ENCODE measurements at regions not wholly inside any gene's neighbourhood (a gene's known extent, or its start where the extent isn't known, plus 50 kb on each side); places are given as distances from the start of the nearest gene placed in this dataset.

GRCh38 chr2:234754126-234754525, 197.7 kb upstream of the SH3BP4 start:
- Histone ChIP-seq H3K9ac (ENCODE audit: extremely low read depth, insufficient read length, low read length) (no peak overlapping the region), H2BK5ac (ENCODE audit: insufficient read length, low read length) (no peak overlapping the region), H3K4me1 (ENCODE audit: insufficient read depth, low read length) (no peaks in the 10 kb centered on the region), H3K14ac (ENCODE audit: insufficient read depth, low read length) (no peak overlapping the region), H3K56ac (ENCODE audit: insufficient read length, low read depth, low read length) (no peak overlapping the region), H3T11ph (ENCODE audit: low read length) (no peak overlapping the region), H4K91ac (ENCODE audit: insufficient read length, low read depth, low read length) (no peak overlapping the region), H2AK5ac (ENCODE audit: insufficient read length, low read length) (no peak overlapping the region), H2BK20ac (ENCODE audit: low read depth, low read length, poor library complexity, severe bottlenecking) (no peak overlapping the region), H3K27ac (ENCODE audit: insufficient read length, low read depth, low read length) (no peak overlapping the region), H4K20me1 (ENCODE audit: control insufficient read depth, insufficient read depth, insufficient read length) (no peaks in the 10 kb centered on the region), H3K18ac (ENCODE audit: insufficient read length, low read depth, low read length) (no peak overlapping the region), H3K79me2 (ENCODE audit: insufficient read depth, low read length) (no peaks in the 10 kb centered on the region), H3K9me3 (ENCODE audit: control insufficient read depth, low read depth, low read length) (no peaks in the 10 kb centered on the region), H2BK12ac (ENCODE audit: insufficient read length, low read depth, low read length) (no peak overlapping the region), H3K79me1 (ENCODE audit: insufficient read depth, low read depth, low read length, poor library complexity, severe bottlenecking) (no peaks in the 10 kb centered on the region), H2BK15ac (ENCODE audit: low read depth, low read length) (no peak overlapping the region), H3K27me3 (ENCODE audit: insufficient read depth, low read length) (no peaks in the 10 kb centered on the region), H2AFZ (ENCODE audit: low read length) (no peak overlapping the region), H3K4me2 (ENCODE audit: insufficient read depth, insufficient read length, low read length) (no peak overlapping the region), H2BK120ac (ENCODE audit: low read depth, low read length, poor library complexity, severe bottlenecking) (no peak overlapping the region), H3K4ac (ENCODE audit: low read depth, low read length) (no peak overlapping the region), H4K5ac (ENCODE audit: insufficient read length, low read depth, low read length) (no peak overlapping the region), H4K8ac (replicated peaks; ENCODE audit: insufficient read length, low read depth, low read length) (no peak overlapping the region), H3K23ac (ENCODE audit: insufficient read length, low read depth, low read length) (no peak overlapping the region), H3K23me2 (ENCODE audit: insufficient read length, low read depth, low read length, poor library complexity, severe bottlenecking) (peaks cover 2% of the 10 kb centered on the region)
- no peak overlapping the region for H3K4me3 Mint-ChIP-seq
- WGBS (ENCODE audit: extremely low coverage, insufficient read length, low lambda C conversion rate): no CpG with 5 or more reads among the region's 8 CpGs
- peaks cover 4 to 8% of the 10 kb centered on the region in 2 experiments for H3K4me1 Mint-ChIP-seq
- peaks cover 0 to 6% of the 10 kb centered on the region in 2 experiments; a peak in 1 of 5 replicates for H3K9me3 Mint-ChIP-seq
- no peak for TF ChIP-seq CTCF (conservative IDR thresholded peaks at IDR 0.05)
- H3K27me3 Mint-ChIP-seq (ENCODE audit: low read depth): peaks cover 1% of the 10 kb centered on the region; the same call in 1 of the 2 replicates
- H3K27ac Mint-ChIP-seq: no peak overlapping the region
- H3K36me3 Mint-ChIP-seq (ENCODE audit: insufficient read depth in 1 of 3, low read depth in 3 of 3): peaks cover 0 to 10% (median 0%) of the 10 kb centered on the region in 3 experiments; a peak in 2 of 7 replicates
- no peak for DNase-seq
